ENCODE measurements at regions not wholly inside any gene's neighbourhood (a gene's known extent, or its start where the extent isn't known, plus 50 kb on each side); places are given as distances from the start of the nearest gene placed in this dataset.

DNA sequence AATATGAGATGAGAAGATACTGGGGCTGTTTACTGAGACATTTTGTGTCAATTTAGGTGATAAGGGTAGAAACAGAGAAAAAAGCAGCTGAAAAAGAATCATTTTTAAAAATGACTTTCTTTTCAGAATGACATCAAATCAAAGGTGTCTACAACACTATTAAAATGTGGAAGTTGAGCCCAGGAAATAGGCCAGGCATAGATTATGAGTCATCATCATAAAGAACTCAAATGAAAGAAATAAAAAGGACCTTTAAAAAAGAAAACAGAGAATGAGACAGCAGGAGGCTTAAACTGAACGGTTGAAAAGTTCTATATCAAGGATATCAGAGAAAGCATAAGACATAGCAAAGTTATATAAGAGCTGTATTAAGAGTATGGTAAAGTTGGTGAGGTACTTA is 442.5 kb downstream of the CNTN6 start:
- TF ChIP-seq, protein P1, sequence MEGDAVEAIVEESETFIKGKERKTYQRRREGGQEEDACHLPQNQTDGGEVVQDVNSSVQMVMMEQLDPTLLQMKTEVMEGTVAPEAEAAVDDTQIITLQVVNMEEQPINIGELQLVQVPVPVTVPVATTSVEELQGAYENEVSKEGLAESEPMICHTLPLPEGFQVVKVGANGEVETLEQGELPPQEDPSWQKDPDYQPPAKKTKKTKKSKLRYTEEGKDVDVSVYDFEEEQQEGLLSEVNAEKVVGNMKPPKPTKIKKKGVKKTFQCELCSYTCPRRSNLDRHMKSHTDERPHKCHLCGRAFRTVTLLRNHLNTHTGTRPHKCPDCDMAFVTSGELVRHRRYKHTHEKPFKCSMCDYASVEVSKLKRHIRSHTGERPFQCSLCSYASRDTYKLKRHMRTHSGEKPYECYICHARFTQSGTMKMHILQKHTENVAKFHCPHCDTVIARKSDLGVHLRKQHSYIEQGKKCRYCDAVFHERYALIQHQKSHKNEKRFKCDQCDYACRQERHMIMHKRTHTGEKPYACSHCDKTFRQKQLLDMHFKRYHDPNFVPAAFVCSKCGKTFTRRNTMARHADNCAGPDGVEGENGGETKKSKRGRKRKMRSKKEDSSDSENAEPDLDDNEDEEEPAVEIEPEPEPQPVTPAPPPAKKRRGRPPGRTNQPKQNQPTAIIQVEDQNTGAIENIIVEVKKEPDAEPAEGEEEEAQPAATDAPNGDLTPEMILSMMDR (IDR thresholded peaks at IDR 0.05) = no peak
- Mint-ChIP-seq H3K27me3 (ENCODE audit: low read depth) (no peaks in the 10 kb centered on the region), H3K27ac (ENCODE audit: unreplicated experiment) (no peak overlapping the region), H3K36me3 (ENCODE audit: low read depth) (no peaks in the 10 kb centered on the region), H3K4me1 (ENCODE audit: low read depth) (no peaks in the 10 kb centered on the region), H3K4me3 (ENCODE audit: unreplicated experiment) (no peak overlapping the region), H3K9me3 (ENCODE audit: low read depth) (peaks cover 14% of the 10 kb centered on the region)
- DNase-seq (ENCODE audit: low spot score) = no peak

DNA sequence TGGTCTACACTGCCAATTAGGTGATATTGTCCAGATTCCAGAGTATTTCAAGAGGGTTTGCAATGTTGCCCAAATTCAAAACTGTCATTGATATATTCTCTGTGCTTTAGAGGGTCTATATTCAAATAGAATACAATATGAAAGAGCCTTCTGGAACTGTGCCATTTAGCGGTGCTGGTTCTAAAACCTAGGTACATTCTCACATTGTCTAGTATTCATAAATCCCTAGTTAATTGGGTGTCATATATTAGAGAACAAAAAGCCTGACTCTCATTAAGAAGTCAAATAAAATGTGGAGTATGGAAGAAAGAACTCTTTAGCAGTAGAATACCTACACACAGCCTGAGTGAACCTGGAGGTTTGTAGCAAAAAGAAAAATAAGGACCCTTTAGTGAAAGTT is 447.9 kb downstream of the CNTN6 start:
- no peak overlapping the region for H3K4me3 Mint-ChIP-seq (ENCODE audit: unreplicated experiment)
- H3K27ac Mint-ChIP-seq (ENCODE audit: unreplicated experiment) = no peak overlapping the region
- H3K27me3 Mint-ChIP-seq (ENCODE audit: low read depth) = no peaks in the 10 kb centered on the region
- TF ChIP-seq, protein P1 (IDR thresholded peaks at IDR 0.05) = no peak
- peaks cover 16% of the 10 kb centered on the region for H3K9me3 Mint-ChIP-seq (ENCODE audit: low read depth)
- no peaks in the 10 kb centered on the region for H3K4me1 Mint-ChIP-seq (ENCODE audit: low read depth)
- no peak for DNase-seq (ENCODE audit: low spot score)
- H3K36me3 Mint-ChIP-seq (ENCODE audit: low read depth) = no peaks in the 10 kb centered on the region

- no peak overlapping the region for H3K27ac Mint-ChIP-seq (ENCODE audit: unreplicated experiment)
- no peaks in the 10 kb centered on the region for H3K36me3 Mint-ChIP-seq (ENCODE audit: low read depth)
- no peak for DNase-seq (ENCODE audit: low spot score)
- H3K4me1 Mint-ChIP-seq (ENCODE audit: low read depth) = no peaks in the 10 kb centered on the region
- TF ChIP-seq, protein P1 (IDR thresholded peaks at IDR 0.05) = no peak
- H3K9me3 Mint-ChIP-seq (ENCODE audit: low read depth) = peaks cover 9% of the 10 kb centered on the region
- H3K27me3 Mint-ChIP-seq (ENCODE audit: low read depth) = no peaks in the 10 kb centered on the region
- H3K4me3 Mint-ChIP-seq (ENCODE audit: unreplicated experiment) = no peak overlapping the region
Measured at GRCh38 chr3:1551741-1552140, 458.9 kb downstream of the CNTN6 start.

- no peak overlapping the region for H3K4me3 Mint-ChIP-seq (ENCODE audit: unreplicated experiment)
- TF ChIP-seq, protein P1 (IDR thresholded peaks at IDR 0.05) = no peak
Measured at GRCh38 chr3:1552831-1553230, 460.0 kb downstream of the CNTN6 start.

DNA sequence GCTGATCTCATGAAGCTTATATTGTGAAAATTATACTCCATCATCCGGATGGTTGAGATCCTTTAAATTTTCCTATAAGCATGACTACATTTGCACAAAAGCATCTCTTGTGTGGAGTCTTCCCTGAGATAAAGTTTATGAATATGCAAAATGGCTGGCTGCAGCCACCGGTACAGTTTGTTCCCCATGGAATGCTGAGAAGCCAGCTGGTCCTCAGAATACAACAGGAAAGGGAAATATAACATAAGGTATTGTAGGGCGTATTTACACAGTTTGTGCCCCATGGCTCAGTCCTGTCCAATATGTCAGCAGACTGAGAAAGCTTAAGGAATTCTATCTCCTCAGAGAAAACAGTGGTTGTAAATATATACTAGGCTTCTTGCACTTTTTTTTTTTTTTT is 468.6 kb downstream of the CNTN6 start:
- Mint-ChIP-seq H3K27ac (ENCODE audit: unreplicated experiment) (no peak overlapping the region), H3K36me3 (ENCODE audit: low read depth) (no peaks in the 10 kb centered on the region)

More at GRCh38 chr3:1552831-1553230, 460.0 kb downstream of the CNTN6 start:
- Mint-ChIP-seq H3K36me3 (ENCODE audit: low read depth) (no peaks in the 10 kb centered on the region), H3K4me1 (ENCODE audit: low read depth) (no peaks in the 10 kb centered on the region), H3K9me3 (ENCODE audit: low read depth) (peaks cover 8% of the 10 kb centered on the region), H3K27me3 (ENCODE audit: low read depth) (no peaks in the 10 kb centered on the region), H3K27ac (ENCODE audit: unreplicated experiment) (no peak overlapping the region)
- no peak for DNase-seq (ENCODE audit: low spot score)

More for the DNA sequence above, 468.6 kb downstream of the CNTN6 start:
- H3K4me1 Mint-ChIP-seq (ENCODE audit: low read depth) = no peaks in the 10 kb centered on the region
- H3K4me3 Mint-ChIP-seq (ENCODE audit: unreplicated experiment) = no peak overlapping the region
- H3K9me3 Mint-ChIP-seq (ENCODE audit: low read depth) = peaks cover 9% of the 10 kb centered on the region
- no peaks in the 10 kb centered on the region for H3K27me3 Mint-ChIP-seq (ENCODE audit: low read depth)
- no peak for DNase-seq (ENCODE audit: low spot score)
- TF ChIP-seq, protein P1 (IDR thresholded peaks at IDR 0.05) = no peak
